Hepatocyte (in vitro differentiated cells): ENCODE measurements at regions not wholly inside any gene's neighbourhood (a gene's known extent, or its start where the extent isn't known, plus 50 kb on each side); places are given as distances from the start of the nearest gene placed in this dataset.

Source experiments
- EZH2 ChIP-seq: fragments of 200-600 bp; sonication (generic); IDR thresholded peaks from 2 replicates; pipeline ENCODE4 v1.6.1; 2016; ENCODE audit warnings: antibody characterized with exemption, mild to moderate bottlenecking, borderline replicate concordance
- EZH2phosphoT487 ChIP-seq: fragments of 200-600 bp; sonication (generic); IDR thresholded peaks from one replicate; pipeline ENCODE4 v1.6.1; 2018; ENCODE audit warnings: antibody characterized with exemption, mild to moderate bottlenecking, low read depth, moderate library complexity; ENCODE audit not compliant: unreplicated experiment, severe bottlenecking
- TF ChIP-seq, protein P1 (sequence below): fragments of 200-600 bp; sonication (generic); IDR thresholded peaks from 2 replicates; pipeline ENCODE4 v1.5.1; 2016; ENCODE audit warnings: antibody characterized with exemption, mild to moderate bottlenecking; ENCODE audit not compliant: poor library complexity

- TF ChIP-seq, protein P1, sequence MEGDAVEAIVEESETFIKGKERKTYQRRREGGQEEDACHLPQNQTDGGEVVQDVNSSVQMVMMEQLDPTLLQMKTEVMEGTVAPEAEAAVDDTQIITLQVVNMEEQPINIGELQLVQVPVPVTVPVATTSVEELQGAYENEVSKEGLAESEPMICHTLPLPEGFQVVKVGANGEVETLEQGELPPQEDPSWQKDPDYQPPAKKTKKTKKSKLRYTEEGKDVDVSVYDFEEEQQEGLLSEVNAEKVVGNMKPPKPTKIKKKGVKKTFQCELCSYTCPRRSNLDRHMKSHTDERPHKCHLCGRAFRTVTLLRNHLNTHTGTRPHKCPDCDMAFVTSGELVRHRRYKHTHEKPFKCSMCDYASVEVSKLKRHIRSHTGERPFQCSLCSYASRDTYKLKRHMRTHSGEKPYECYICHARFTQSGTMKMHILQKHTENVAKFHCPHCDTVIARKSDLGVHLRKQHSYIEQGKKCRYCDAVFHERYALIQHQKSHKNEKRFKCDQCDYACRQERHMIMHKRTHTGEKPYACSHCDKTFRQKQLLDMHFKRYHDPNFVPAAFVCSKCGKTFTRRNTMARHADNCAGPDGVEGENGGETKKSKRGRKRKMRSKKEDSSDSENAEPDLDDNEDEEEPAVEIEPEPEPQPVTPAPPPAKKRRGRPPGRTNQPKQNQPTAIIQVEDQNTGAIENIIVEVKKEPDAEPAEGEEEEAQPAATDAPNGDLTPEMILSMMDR: no peak
- TF ChIP-seq EZH2: no peak
- TF ChIP-seq EZH2phosphoT487: no peak
Measured at GRCh38 chr12:25723336-25723735, 170.3 kb upstream of the LMNTD1 start.
